Activated T-helper 1 cell treated with anti-CD3 and anti-CD28 coated beads, Interleukin-12 subunit alpha, Interleukin-12 subunit beta, Interleukin-2, Interleukin-4 antibody, amounts not matched to agents 30 ng/mL and 10 ng/mL and 1 ng/mL, durations not matched to agents 14 hours and 24 hours and 36 hours (primary cell): ENCODE measurements at regions not wholly inside any gene's neighbourhood (a gene's known extent, or its start where the extent isn't known, plus 50 kb on each side); places are given as distances from the start of the nearest gene placed in this dataset.

Source experiments
- DNase-seq: peaks from one replicate; pipeline ENCODE4 v3.0.0; 2021; ENCODE audit warnings: low spot score
- H3K27ac Mint-ChIP-seq: one replicate; pipeline ENCODE4 v1.8.0; 2021; ENCODE audit warnings: mild to moderate bottlenecking, mixed read lengths
- H3K27me3 Mint-ChIP-seq: one replicate; pipeline ENCODE4 v1.8.0; 2022; ENCODE audit warnings: mild to moderate bottlenecking, moderate library complexity, mixed read lengths; ENCODE audit not compliant: insufficient read depth
- H3K36me3 Mint-ChIP-seq: one replicate; pipeline ENCODE4 v1.8.0; 2021; ENCODE audit warnings: low read depth, mixed read lengths
- H3K4me1 Mint-ChIP-seq: one replicate; pipeline ENCODE4 v1.8.0; 2021; ENCODE audit warnings: low read depth, mixed read lengths
- H3K4me3 Mint-ChIP-seq: one replicate; pipeline ENCODE4 v1.8.0; 2021; ENCODE audit warnings: mild to moderate bottlenecking, moderate library complexity, mixed read lengths
- H3K9me3 Mint-ChIP-seq: one replicate; pipeline ENCODE4 v1.8.0; 2021; ENCODE audit warnings: mixed read lengths
- intact Hi-C: fragments of 100-400 bp; cut with micrococcal nuclease; formaldehyde crosslinking; loops from one replicate; pipeline ENCODE4 v1.15.1; 2024

DNA sequence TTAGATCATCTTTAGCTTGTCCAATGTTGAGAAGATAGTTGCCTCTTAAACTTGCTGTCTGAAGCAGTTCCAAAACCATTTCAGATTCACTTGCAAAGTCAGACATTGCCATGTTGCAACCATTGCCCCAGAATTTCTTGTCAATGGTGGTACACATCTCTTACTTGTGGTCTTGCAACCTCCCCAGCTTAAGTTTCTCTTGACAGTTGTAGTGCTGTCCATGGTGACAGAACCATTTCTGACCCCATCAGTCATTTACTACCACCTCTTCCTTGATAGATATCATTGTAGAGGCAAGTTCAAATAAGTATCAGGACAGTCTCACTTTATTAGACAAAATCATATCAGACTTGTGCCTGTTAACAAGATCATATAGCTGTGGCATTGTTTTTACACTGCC, 407.2 kb upstream of the HNRNPA3 start:
- peaks cover 2% of the 10 kb centered on the region for H3K27me3 Mint-ChIP-seq

GRCh38 chr2:176812246-176812775, 400.3 kb upstream of the HNRNPA3 start:
- H3K4me1 Mint-ChIP-seq: peaks cover 5% of the 10 kb centered on the region
- no peak overlapping the region for H3K4me3 Mint-ChIP-seq
- intact Hi-C loops: loop anchor here (5.0 kb wide), 1 partner anchor 160 kb away; no protein-coding TSS in a partner anchor

More for the DNA sequence above, 407.2 kb upstream of the HNRNPA3 start:
- no peak overlapping the region for H3K27ac Mint-ChIP-seq
- H3K9me3 Mint-ChIP-seq: no peaks in the 10 kb centered on the region
- intact Hi-C loops: no loop called here
- no peak for DNase-seq
- no peak overlapping the region for H3K4me3 Mint-ChIP-seq
- H3K4me1 Mint-ChIP-seq: no peaks in the 10 kb centered on the region
- no peaks in the 10 kb centered on the region for H3K36me3 Mint-ChIP-seq

DNA sequence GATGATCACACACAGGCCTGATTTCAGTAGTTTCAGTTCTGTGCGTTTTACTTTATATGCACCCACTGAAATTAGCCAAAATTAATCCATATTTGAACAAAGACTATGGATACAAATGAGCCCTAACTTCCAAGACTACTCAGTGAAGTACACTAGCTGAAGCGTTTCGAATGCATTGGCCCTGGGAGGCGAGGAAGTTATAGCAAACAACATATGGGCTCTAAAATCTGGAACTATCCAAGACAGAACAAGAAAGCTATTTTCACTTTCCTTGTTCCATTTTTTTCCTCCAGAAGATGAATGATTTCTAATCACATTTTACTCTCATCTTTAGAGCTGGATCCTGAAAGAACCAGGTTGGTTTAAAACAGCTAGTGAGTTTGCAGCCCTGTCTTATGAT, 399.4 kb upstream of the HNRNPA3 start:
- H3K4me3 Mint-ChIP-seq: no peak overlapping the region
- H3K27ac Mint-ChIP-seq: no peak overlapping the region
- DNase-seq: no peak
- intact Hi-C loops: loop anchor here (5.0 kb wide), 1 partner anchor 161 kb away; no protein-coding TSS in a partner anchor
- no peaks in the 10 kb centered on the region for H3K36me3 Mint-ChIP-seq
- H3K27me3 Mint-ChIP-seq: no peaks in the 10 kb centered on the region
- peaks cover 5% of the 10 kb centered on the region for H3K4me1 Mint-ChIP-seq
- H3K9me3 Mint-ChIP-seq: no peaks in the 10 kb centered on the region

More at GRCh38 chr2:176812246-176812775, 400.3 kb upstream of the HNRNPA3 start:
- Mint-ChIP-seq H3K9me3 (no peaks in the 10 kb centered on the region), H3K36me3 (no peaks in the 10 kb centered on the region), H3K27ac (no peak overlapping the region), H3K27me3 (no peaks in the 10 kb centered on the region)
- no peak for DNase-seq

GRCh38 chr2:176813621-176814049, 399.0 kb upstream of the HNRNPA3 start:
- Mint-ChIP-seq H3K4me3 (no peak overlapping the region), H3K27me3 (peaks cover under 1% of the 10 kb centered on the region), H3K36me3 (no peaks in the 10 kb centered on the region), H3K9me3 (no peaks in the 10 kb centered on the region), H3K4me1 (peaks cover 5% of the 10 kb centered on the region), H3K27ac (no peak overlapping the region)
- intact Hi-C loops: loop anchor here (1.0 to 5.0 kb wide), 3 partner anchors 161 to 687 kb away; no protein-coding TSS in a partner anchor
- DNase-seq: no peak

GRCh38 chr2:176814274-176814673, 398.3 kb upstream of the HNRNPA3 start:
- H3K4me3 Mint-ChIP-seq: no peak overlapping the region
- H3K27me3 Mint-ChIP-seq: peaks cover 2% of the 10 kb centered on the region
- H3K36me3 Mint-ChIP-seq: no peaks in the 10 kb centered on the region
- intact Hi-C loops: loop anchor here (1.0 to 5.0 kb wide), 3 partner anchors 162 to 687 kb away; no protein-coding TSS in a partner anchor
- H3K4me1 Mint-ChIP-seq: peaks cover 5% of the 10 kb centered on the region
- no peak overlapping the region for H3K27ac Mint-ChIP-seq
- H3K9me3 Mint-ChIP-seq: no peaks in the 10 kb centered on the region
- no peak for DNase-seq

- Mint-ChIP-seq H3K27ac (no peak overlapping the region), H3K4me3 (no peak overlapping the region), H3K9me3 (no peaks in the 10 kb centered on the region), H3K36me3 (no peaks in the 10 kb centered on the region), H3K27me3 (peaks cover 2% of the 10 kb centered on the region), H3K4me1 (peaks cover 5% of the 10 kb centered on the region)
- no peak for DNase-seq
- intact Hi-C loops: loop anchor here (1.0 to 5.0 kb wide), 3 partner anchors 163 to 688 kb away; no protein-coding TSS in a partner anchor
Observed at GRCh38 chr2:176814740-176815367, 397.7 kb upstream of the HNRNPA3 start.

DNA sequence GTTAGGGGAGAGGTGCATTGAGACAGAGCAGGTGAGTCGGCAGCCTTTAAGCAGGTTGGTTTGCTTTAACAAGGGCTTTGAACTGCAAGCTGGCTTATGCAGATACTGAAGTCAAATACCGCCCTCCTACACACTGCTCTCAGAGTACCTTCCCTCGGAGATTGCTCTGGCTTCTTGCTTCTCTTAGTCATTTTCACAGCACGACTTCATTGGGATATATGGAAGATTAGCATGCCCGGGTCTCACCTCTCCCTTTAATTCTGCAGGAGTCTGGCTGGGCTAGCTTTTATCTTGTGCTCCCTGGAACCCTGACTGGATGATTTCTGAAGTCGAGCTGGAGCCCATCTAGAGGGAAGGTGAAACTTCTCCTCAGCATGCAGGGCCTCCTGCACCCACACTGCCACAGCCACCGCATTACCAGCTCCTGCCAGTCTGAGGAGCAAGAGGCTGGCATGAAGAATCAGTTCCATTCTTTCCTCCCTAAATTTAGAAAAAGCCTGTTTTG, 395.5 kb upstream of the HNRNPA3 start:
- Mint-ChIP-seq H3K36me3 (no peaks in the 10 kb centered on the region), H3K4me1 (peaks cover 5% of the 10 kb centered on the region), H3K9me3 (no peaks in the 10 kb centered on the region), H3K4me3 (no peak overlapping the region), H3K27me3 (peaks cover 2% of the 10 kb centered on the region), H3K27ac (no peak overlapping the region)
- no peak for DNase-seq
- intact Hi-C loops: no loop called here

DNA sequence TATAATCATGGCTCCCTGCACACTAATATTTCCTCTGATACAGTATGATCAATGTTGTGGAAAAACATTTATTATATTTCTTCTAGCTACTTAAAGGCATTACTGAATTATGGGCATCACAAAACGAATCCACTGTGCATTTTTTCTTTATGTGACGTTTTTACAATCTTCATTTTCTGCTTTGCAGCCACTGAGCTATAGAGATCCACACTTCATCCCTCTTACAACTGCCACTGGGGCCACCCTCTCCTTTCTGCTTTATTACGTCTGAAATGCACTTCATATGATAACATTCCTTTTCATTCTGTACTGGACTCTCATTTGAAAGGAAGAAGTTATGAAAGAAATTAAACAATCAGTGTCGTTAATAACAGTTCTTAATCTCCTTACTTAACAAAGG, 394.5 kb upstream of the HNRNPA3 start:
- peaks cover 2% of the 10 kb centered on the region for H3K27me3 Mint-ChIP-seq
- DNase-seq: no peak
- no peaks in the 10 kb centered on the region for H3K9me3 Mint-ChIP-seq
- H3K27ac Mint-ChIP-seq: no peak overlapping the region
- no peaks in the 10 kb centered on the region for H3K36me3 Mint-ChIP-seq
- H3K4me1 Mint-ChIP-seq: peaks cover 5% of the 10 kb centered on the region
- intact Hi-C loops: no loop called here
- no peak overlapping the region for H3K4me3 Mint-ChIP-seq

DNA sequence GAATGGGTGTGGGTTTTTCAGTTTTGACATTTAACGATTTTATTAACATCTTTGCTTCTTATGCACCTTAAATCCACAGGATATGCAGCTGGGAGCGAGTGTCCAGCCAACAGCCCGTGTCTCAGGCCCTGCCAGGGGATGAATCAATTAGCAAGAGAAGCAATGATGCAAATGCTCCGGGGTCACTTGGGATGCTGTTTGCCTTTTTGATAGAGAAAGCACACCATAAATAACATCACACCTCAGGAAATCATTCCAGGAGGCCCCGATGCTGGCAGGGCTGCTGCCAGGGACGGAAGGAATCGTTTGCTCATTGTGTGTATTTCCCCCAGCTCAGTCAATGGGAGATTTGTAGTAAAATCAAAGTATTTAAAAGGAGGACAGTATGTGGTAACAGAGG, 394.0 kb upstream of the HNRNPA3 start:
- H3K27me3 Mint-ChIP-seq: peaks cover 2% of the 10 kb centered on the region
- no peaks in the 10 kb centered on the region for H3K9me3 Mint-ChIP-seq
- no peak for DNase-seq
- peaks cover under 1% of the 10 kb centered on the region for H3K36me3 Mint-ChIP-seq
- H3K4me1 Mint-ChIP-seq: peaks cover 5% of the 10 kb centered on the region
- H3K27ac Mint-ChIP-seq: no peak overlapping the region
- intact Hi-C loops: no loop called here
- H3K4me3 Mint-ChIP-seq: no peak overlapping the region

DNA sequence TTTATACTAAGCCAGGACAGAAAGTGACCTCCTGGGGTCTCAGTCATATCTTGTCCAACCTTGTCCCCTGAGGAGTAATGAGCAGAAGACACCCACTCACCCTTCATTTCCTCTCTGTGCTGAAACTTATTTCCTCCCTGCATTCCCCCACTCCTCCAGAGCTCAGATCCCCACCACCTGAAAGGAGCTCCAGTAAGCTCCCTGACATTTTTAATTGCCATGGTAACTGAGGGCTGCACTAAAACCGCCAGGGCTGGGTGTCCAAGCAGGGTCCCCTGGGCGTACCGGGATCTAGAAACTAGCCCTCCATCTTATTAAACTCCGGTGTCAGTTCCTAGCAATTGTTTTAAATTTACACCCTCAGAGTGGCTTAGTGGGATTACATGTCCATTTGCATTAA, 393.3 kb upstream of the HNRNPA3 start:
- no peak for DNase-seq
- peaks cover 2% of the 10 kb centered on the region for H3K9me3 Mint-ChIP-seq
- H3K4me1 Mint-ChIP-seq: peaks cover 10% of the 10 kb centered on the region
- no peak overlapping the region for H3K4me3 Mint-ChIP-seq
- no peak overlapping the region for H3K27ac Mint-ChIP-seq
- peaks cover 2% of the 10 kb centered on the region for H3K27me3 Mint-ChIP-seq
- intact Hi-C loops: no loop called here
- peaks cover 2% of the 10 kb centered on the region for H3K36me3 Mint-ChIP-seq

- Mint-ChIP-seq H3K4me1 (peaks cover 9% of the 10 kb centered on the region), H3K27ac (no peak overlapping the region), H3K9me3 (peaks cover 5% of the 10 kb centered on the region), H3K4me3 (no peak overlapping the region), H3K36me3 (peaks cover 2% of the 10 kb centered on the region), H3K27me3 (peaks cover 3% of the 10 kb centered on the region)
- intact Hi-C loops: no loop called here
- DNase-seq: no peak
Observed at GRCh38 chr2:176820371-176820932, 392.1 kb upstream of the HNRNPA3 start.

DNA sequence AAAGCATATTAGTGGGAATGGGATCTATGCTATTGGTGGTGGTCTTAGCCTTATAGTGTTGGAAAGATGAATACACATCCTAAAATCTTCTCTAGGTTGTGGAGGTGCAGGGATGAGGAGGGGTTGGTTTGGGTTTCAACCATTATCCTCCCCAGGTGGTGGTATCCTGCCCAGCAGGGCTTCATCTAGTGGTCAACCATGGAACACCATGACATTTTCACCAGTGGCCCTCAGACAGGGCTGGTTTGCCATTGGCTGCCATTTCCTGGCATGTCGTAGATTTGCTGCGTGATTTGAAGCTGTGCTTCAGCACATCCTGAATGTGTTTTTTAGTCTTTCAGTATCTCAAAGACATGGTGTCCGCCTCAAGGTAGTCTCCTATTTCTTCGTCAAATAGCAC, 391.2 kb upstream of the HNRNPA3 start:
- Mint-ChIP-seq H3K4me1 (peaks cover 11% of the 10 kb centered on the region), H3K4me3 (no peak overlapping the region), H3K27ac (no peak overlapping the region), H3K36me3 (peaks cover 2% of the 10 kb centered on the region), H3K27me3 (peaks cover 3% of the 10 kb centered on the region), H3K9me3 (peaks cover 5% of the 10 kb centered on the region)
- no peak for DNase-seq
- intact Hi-C loops: no loop called here

DNA sequence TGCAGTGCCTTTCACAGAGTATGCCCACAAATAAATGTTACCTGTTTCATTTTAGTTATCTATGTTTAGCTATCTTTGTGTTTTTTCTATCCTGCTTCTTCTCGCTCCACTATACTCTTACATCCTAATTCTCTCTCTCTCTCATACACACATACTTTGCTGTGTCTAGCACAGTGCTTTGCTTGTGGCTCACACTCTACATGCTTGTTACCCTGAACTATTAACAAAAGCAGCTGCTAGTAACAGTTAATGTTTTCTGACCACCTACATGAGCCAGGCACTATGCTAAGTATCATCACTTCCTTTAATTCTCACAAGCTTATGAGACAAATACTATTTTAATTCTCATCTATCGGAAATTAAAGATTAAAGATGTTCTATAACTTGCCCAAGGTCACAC, 390.5 kb upstream of the HNRNPA3 start:
- intact Hi-C loops: no loop called here
- H3K9me3 Mint-ChIP-seq: peaks cover 5% of the 10 kb centered on the region
- peaks cover 2% of the 10 kb centered on the region for H3K36me3 Mint-ChIP-seq
- H3K4me1 Mint-ChIP-seq: peaks cover 18% of the 10 kb centered on the region
- H3K27me3 Mint-ChIP-seq: peaks cover 3% of the 10 kb centered on the region
- H3K27ac Mint-ChIP-seq: no peak overlapping the region
- H3K4me3 Mint-ChIP-seq: no peak overlapping the region
- no peak for DNase-seq
